ENCODE measurements at regions not wholly inside any gene's neighbourhood (a gene's known extent, or its start where the extent isn't known, plus 50 kb on each side); places are given as distances from the start of the nearest gene placed in this dataset.
"Not testable (repeated sequence)": the region's sequence is repeated elsewhere in the genome, so short reads cannot be mapped to it uniquely, and the experiment has no call there.

GRCh38 chr1:2957329-2957728 is 63.9 kb upstream of the ACTRT2 start:
- no peaks in the 10 kb centered on the region for H3K27me3 ChIP-seq (ENCODE audit: low read length)
- H2AFZ ChIP-seq (ENCODE audit: low read depth, low read length, severe bottlenecking), result no peak overlapping the region
- H3K9me3 ChIP-seq (ENCODE audit: insufficient read depth, low read length), result no peaks in the 10 kb centered on the region
- no peaks in the 10 kb centered on the region for H3F3A ChIP-seq (ENCODE audit: insufficient read depth)
- H3K4me2 ChIP-seq (ENCODE audit: low read depth, low read length, poor library complexity, severe bottlenecking), result no peak overlapping the region
- H3K9ac ChIP-seq (ENCODE audit: low read length), result no peak overlapping the region
- H4K20me1 ChIP-seq (ENCODE audit: low read depth, low read length), result no peaks in the 10 kb centered on the region
- H3K79me2 ChIP-seq (ENCODE audit: insufficient read depth, low read length), result no peaks in the 10 kb centered on the region
- no peak overlapping the region for H3K4me3 ChIP-seq (ENCODE audit: insufficient read depth, low read length, poor library complexity, severe bottlenecking)
- H3K9me2 ChIP-seq (replicated peaks; ENCODE audit: insufficient read depth, low read length), result no peaks in the 10 kb centered on the region
- H3K27ac ChIP-seq (ENCODE audit: low read depth, low read length), result no peak overlapping the region
- TF ChIP-seq EZH2phosphoT487 (conservative IDR thresholded peaks at IDR 0.05; ENCODE audit: low read length) (no peak), CTCF (IDR thresholded peaks at IDR 0.05; ENCODE audit: insufficient read depth, low read length, poor library complexity, severe bottlenecking) (no peak)
- H3K36me3 ChIP-seq (ENCODE audit: low read length), result no peaks in the 10 kb centered on the region

- H4K20me1 ChIP-seq (ENCODE audit: low read depth, low read length); H3F3A ChIP-seq (ENCODE audit: insufficient read depth); H3K36me3 ChIP-seq (ENCODE audit: low read length); H3K27me3 ChIP-seq (ENCODE audit: low read length); H2AFZ ChIP-seq (ENCODE audit: low read depth, low read length, severe bottlenecking); H3K9me2 ChIP-seq (replicated peaks; ENCODE audit: insufficient read depth, low read length); H3K27ac ChIP-seq (ENCODE audit: low read depth, low read length); H3K4me2 ChIP-seq (ENCODE audit: low read depth, low read length, poor library complexity, severe bottlenecking); H3K4me3 ChIP-seq (ENCODE audit: insufficient read depth, low read length, poor library complexity, severe bottlenecking); H3K9me3 ChIP-seq (ENCODE audit: insufficient read depth, low read length); H3K9ac ChIP-seq (ENCODE audit: low read length); H3K79me2 ChIP-seq (ENCODE audit: insufficient read depth, low read length): not testable (repeated sequence)
Measured at GRCh38 chr1:2959881-2960280, 61.4 kb upstream of the ACTRT2 start.

GRCh38 chr1:2961081-2961480 is 60.2 kb upstream of the ACTRT2 start:
- Histone ChIP-seq H3K4me3 (ENCODE audit: insufficient read depth, low read length, poor library complexity, severe bottlenecking) (no peak overlapping the region), H2AFZ (ENCODE audit: low read depth, low read length, severe bottlenecking) (no peak overlapping the region), H3K9me3 (ENCODE audit: insufficient read depth, low read length) (no peaks in the 10 kb centered on the region), H3K4me2 (ENCODE audit: low read depth, low read length, poor library complexity, severe bottlenecking) (no peak overlapping the region), H3K79me2 (ENCODE audit: insufficient read depth, low read length) (no peaks in the 10 kb centered on the region), H3K9ac (ENCODE audit: low read length) (no peak overlapping the region), H3K27ac (ENCODE audit: low read depth, low read length) (no peak overlapping the region), H3K9me2 (replicated peaks; ENCODE audit: insufficient read depth, low read length) (no peaks in the 10 kb centered on the region), H3F3A (ENCODE audit: insufficient read depth) (no peaks in the 10 kb centered on the region), H4K20me1 (ENCODE audit: low read depth, low read length) (no peaks in the 10 kb centered on the region), H3K36me3 (ENCODE audit: low read length) (no peaks in the 10 kb centered on the region), H3K27me3 (ENCODE audit: low read length) (no peaks in the 10 kb centered on the region)
- TF ChIP-seq EZH2phosphoT487 (conservative IDR thresholded peaks at IDR 0.05; ENCODE audit: low read length) (no peak), CTCF (IDR thresholded peaks at IDR 0.05; ENCODE audit: insufficient read depth, low read length, poor library complexity, severe bottlenecking) (no peak)

GRCh38 chr1:2961661-2962060 is 59.6 kb upstream of the ACTRT2 start:
- H3K4me3 ChIP-seq (ENCODE audit: insufficient read depth, low read length, poor library complexity, severe bottlenecking), result no peak overlapping the region
- no peaks in the 10 kb centered on the region for H3K79me2 ChIP-seq (ENCODE audit: insufficient read depth, low read length)
- no peaks in the 10 kb centered on the region for H4K20me1 ChIP-seq (ENCODE audit: low read depth, low read length)
- H3K36me3 ChIP-seq (ENCODE audit: low read length), result no peaks in the 10 kb centered on the region
- H2AFZ ChIP-seq (ENCODE audit: low read depth, low read length, severe bottlenecking), result no peak overlapping the region
- no peak overlapping the region for H3K27ac ChIP-seq (ENCODE audit: low read depth, low read length)
- H3F3A ChIP-seq (ENCODE audit: insufficient read depth), result no peaks in the 10 kb centered on the region
- no peak overlapping the region for H3K9ac ChIP-seq (ENCODE audit: low read length)
- H3K9me2 ChIP-seq (replicated peaks; ENCODE audit: insufficient read depth, low read length), result no peaks in the 10 kb centered on the region
- TF ChIP-seq EZH2phosphoT487 (conservative IDR thresholded peaks at IDR 0.05; ENCODE audit: low read length), result no peak
- TF ChIP-seq CTCF (IDR thresholded peaks at IDR 0.05; ENCODE audit: insufficient read depth, low read length, poor library complexity, severe bottlenecking), result no peak
- H3K9me3 ChIP-seq (ENCODE audit: insufficient read depth, low read length), result no peaks in the 10 kb centered on the region
- H3K27me3 ChIP-seq (ENCODE audit: low read length), result no peaks in the 10 kb centered on the region
- H3K4me2 ChIP-seq (ENCODE audit: low read depth, low read length, poor library complexity, severe bottlenecking), result no peak overlapping the region

Measured in SU-DHL-6 (cell line).